ENCODE measurements at regions not wholly inside any gene's neighbourhood (a gene's known extent, or its start where the extent isn't known, plus 50 kb on each side); places are given as distances from the start of the nearest gene placed in this dataset.

GRCh38 chr1:222970040-222970439 is 155.2 kb downstream of the DISP1 start:
- Histone ChIP-seq H3K9me3 (ENCODE audit: control insufficient read depth in 4 of 4, low read length in 3 of 4) (no peaks in the 10 kb centered on the region), H3K9ac (ENCODE audit: low read depth in 1 of 2, low read length in 2 of 2) (no peak overlapping the region), H3K36me3 (ENCODE audit: control insufficient read depth in 4 of 4, insufficient read depth in 3 of 4, low read depth in 1 of 4, low read length in 3 of 4) (no peaks in the 10 kb centered on the region), H3K4me3 (ENCODE audit: low read depth in 1 of 3, low read length in 3 of 3) (no peak overlapping the region), H3K27ac (ENCODE audit: low read depth in 1 of 2, low read length in 2 of 2) (no peak overlapping the region), H3K4me1 (ENCODE audit: control insufficient read depth in 4 of 4, insufficient read depth in 4 of 4, low read length in 3 of 4) (no peaks in the 10 kb centered on the region), H3K27me3 (ENCODE audit: control insufficient read depth in 4 of 4, insufficient read depth in 4 of 4, low read length in 3 of 4) (no peaks in the 10 kb centered on the region)
- DNase-seq (ENCODE audit: low spot score): no peak
- 88% methylated on average over 8 of the region's 8 CpGs for WGBS
- TF ChIP-seq FOXA1 (IDR thresholded peaks at IDR 0.05): no peak
- TF ChIP-seq JUND (IDR thresholded peaks at IDR 0.05): no peak
- no peak for TF ChIP-seq MAX (IDR thresholded peaks at IDR 0.05)

GRCh38 chr1:222970711-222971110 is 155.9 kb downstream of the DISP1 start:
- no peaks in the 10 kb centered on the region for H3K4me1 ChIP-seq (ENCODE audit: control insufficient read depth in 4 of 4, insufficient read depth in 4 of 4, low read length in 3 of 4)
- WGBS: 95% methylated on average over 4 of the region's 4 CpGs
- H3K9ac ChIP-seq (ENCODE audit: low read depth in 1 of 2, low read length in 2 of 2): no peak overlapping the region
- no peak for DNase-seq (ENCODE audit: low spot score)
- H3K4me3 ChIP-seq (ENCODE audit: low read depth in 1 of 3, low read length in 3 of 3): no peak overlapping the region
- TF ChIP-seq NR2F2 (IDR thresholded peaks at IDR 0.05) (no peak), RAD21 (IDR thresholded peaks at IDR 0.05) (no peak), ZBTB33 (IDR thresholded peaks at IDR 0.05) (no peak), YY1 (IDR thresholded peaks at IDR 0.05) (no peak), REST (IDR thresholded peaks at IDR 0.05) (no peak), FOXA1 (IDR thresholded peaks at IDR 0.05) (no peak), JUND (IDR thresholded peaks at IDR 0.05) (no peak), FOXA2 (IDR thresholded peaks at IDR 0.05) (no peak), EGR1 (IDR thresholded peaks at IDR 0.05; ENCODE audit: low read depth in 2 of 2) (no peak), MAX (IDR thresholded peaks at IDR 0.05) (no peak)
- no peaks in the 10 kb centered on the region for H3K36me3 ChIP-seq (ENCODE audit: control insufficient read depth in 4 of 4, insufficient read depth in 3 of 4, low read depth in 1 of 4, low read length in 3 of 4)
- no peaks in the 10 kb centered on the region for H3K27me3 ChIP-seq (ENCODE audit: control insufficient read depth in 4 of 4, insufficient read depth in 4 of 4, low read length in 3 of 4)
- no peak overlapping the region for H3K27ac ChIP-seq (ENCODE audit: low read depth in 1 of 2, low read length in 2 of 2)
- no peaks in the 10 kb centered on the region for H3K9me3 ChIP-seq (ENCODE audit: control insufficient read depth in 4 of 4, low read length in 3 of 4)

GRCh38 chr1:222971146-222971545 is 156.3 kb downstream of the DISP1 start:
- DNase-seq (ENCODE audit: low spot score): no peak
- H3K27ac ChIP-seq (ENCODE audit: low read depth in 1 of 2, low read length in 2 of 2): no peak overlapping the region
- WGBS: 97% methylated on average over 2 of the region's 2 CpGs
- TF ChIP-seq RXRA (IDR thresholded peaks at IDR 0.05) (no peak), SP1 (IDR thresholded peaks at IDR 0.05) (no peak), HNF4G (IDR thresholded peaks at IDR 0.05) (no peak), HNF4A (conservative IDR thresholded peaks at IDR 0.05) (no peak), JUND (IDR thresholded peaks at IDR 0.05) (no peak), ZBTB33 (IDR thresholded peaks at IDR 0.05) (no peak), GABPA (IDR thresholded peaks at IDR 0.05 in 1 of 2, conservative IDR thresholded peaks at IDR 0.05 in 1 of 2) (no peak), RAD21 (IDR thresholded peaks at IDR 0.05) (no peak), EGR1 (IDR thresholded peaks at IDR 0.05; ENCODE audit: low read depth in 2 of 2) (no peak), ATF3 (IDR thresholded peaks at IDR 0.05) (no peak), TAF1 (conservative IDR thresholded peaks at IDR 0.05) (no peak), YY1 (IDR thresholded peaks at IDR 0.05) (no peak), MAX (IDR thresholded peaks at IDR 0.05) (no peak), NR2F2 (IDR thresholded peaks at IDR 0.05) (no peak)

More at GRCh38 chr1:222971146-222971545, 156.3 kb downstream of the DISP1 start:
- no peaks in the 10 kb centered on the region for H3K36me3 ChIP-seq (ENCODE audit: control insufficient read depth in 4 of 4, insufficient read depth in 3 of 4, low read depth in 1 of 4, low read length in 3 of 4)
- no peaks in the 10 kb centered on the region for H3K27me3 ChIP-seq (ENCODE audit: control insufficient read depth in 4 of 4, insufficient read depth in 4 of 4, low read length in 3 of 4)
- H3K9me3 ChIP-seq (ENCODE audit: control insufficient read depth in 4 of 4, low read length in 3 of 4): no peaks in the 10 kb centered on the region
- no peaks in the 10 kb centered on the region for H3K4me1 ChIP-seq (ENCODE audit: control insufficient read depth in 4 of 4, insufficient read depth in 4 of 4, low read length in 3 of 4)
- no peak overlapping the region for H3K9ac ChIP-seq (ENCODE audit: low read depth in 1 of 2, low read length in 2 of 2)
- no peak overlapping the region for H3K4me3 ChIP-seq (ENCODE audit: low read depth in 1 of 3, low read length in 3 of 3)
